DMS153 treated with DMSO at 0.1 percent for 48 hours (cell line): ENCODE measurements at regions not wholly inside any gene's neighbourhood (a gene's known extent, or its start where the extent isn't known, plus 50 kb on each side); places are given as distances from the start of the nearest gene placed in this dataset.

Experiments
- DNase-seq: peaks from one replicate; lab custom pipeline; 2025; ENCODE audit not compliant: unreplicated experiment; lab: John Stamatoyannopoulos, UW

- DNase-seq, result no peak
Measured at GRCh38 chr15:91471468-91471867, 371.4 kb downstream of the SV2B start.

DNA sequence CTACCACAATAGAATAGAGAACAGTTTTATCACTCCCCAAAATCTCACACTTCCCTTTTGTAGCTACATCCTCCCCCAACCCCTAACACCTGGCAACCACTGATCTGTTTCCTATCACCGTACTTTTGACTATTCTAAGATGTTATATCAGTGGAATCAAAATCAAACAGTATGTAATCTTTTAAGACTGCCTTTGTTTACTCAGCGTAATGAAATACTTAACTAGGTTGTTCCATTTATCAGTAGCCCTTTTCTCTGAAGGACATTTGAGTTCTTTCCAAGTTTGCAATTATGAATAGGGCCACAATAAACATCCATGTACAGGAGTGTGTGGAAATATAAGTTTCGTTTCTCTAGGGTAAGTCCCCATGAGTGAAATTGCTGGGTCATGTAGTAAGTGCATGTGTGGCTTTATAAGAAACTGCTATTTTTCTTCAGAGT lies 372.3 kb downstream of the SV2B start:
- DNase-seq, result no peak

DNA sequence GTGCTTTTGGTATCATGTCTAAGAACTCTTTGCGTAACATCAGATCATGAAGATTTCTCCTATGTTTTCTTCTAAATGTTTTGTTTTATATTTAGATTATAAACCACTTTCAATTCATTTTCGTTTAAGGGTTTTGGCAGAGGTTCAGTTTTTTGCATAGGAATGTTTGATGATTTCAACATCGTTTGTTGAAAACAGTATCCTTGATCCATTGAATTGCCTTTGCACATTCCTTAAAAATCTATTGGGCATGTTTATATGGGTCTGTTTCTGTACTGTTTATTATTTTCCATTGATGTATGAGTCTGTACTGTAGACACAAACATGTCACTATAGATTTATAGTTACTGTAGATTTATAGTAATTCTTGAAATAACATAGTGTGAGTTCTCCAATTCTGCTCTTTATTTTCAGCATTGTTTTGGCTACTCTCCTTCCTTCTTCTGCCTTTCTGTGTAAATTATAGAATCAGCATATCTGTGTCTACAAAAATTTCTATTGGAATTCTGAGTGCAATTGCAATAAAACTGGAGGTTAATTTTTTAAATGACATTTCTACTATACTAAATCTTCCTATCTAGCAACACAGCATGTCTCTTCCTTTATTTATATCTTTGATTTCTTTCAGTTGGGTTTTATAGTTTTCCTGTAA lies 374.0 kb downstream of the SV2B start:
- no peak for DNase-seq

DNA sequence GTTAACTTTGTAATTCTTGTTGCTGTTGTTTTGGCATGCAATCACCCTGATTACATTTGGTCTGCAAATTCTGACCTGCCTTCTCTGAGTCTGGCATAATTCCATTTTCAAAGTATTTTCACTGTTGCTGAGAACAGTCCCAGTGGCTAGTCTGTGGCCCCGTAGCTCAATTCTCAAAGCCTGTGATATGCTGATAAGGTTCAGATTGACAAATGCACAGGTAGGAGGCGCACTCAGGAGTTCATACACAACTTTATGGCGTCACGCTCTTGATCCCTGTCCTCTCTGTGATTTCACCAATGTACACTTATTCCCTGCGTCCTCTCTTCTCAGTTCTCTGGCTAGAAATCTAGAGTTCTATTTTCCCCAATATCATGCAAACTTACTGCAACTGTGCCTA lies 376.6 kb upstream of the SLCO3A1 start:
- no peak for DNase-seq

DNA sequence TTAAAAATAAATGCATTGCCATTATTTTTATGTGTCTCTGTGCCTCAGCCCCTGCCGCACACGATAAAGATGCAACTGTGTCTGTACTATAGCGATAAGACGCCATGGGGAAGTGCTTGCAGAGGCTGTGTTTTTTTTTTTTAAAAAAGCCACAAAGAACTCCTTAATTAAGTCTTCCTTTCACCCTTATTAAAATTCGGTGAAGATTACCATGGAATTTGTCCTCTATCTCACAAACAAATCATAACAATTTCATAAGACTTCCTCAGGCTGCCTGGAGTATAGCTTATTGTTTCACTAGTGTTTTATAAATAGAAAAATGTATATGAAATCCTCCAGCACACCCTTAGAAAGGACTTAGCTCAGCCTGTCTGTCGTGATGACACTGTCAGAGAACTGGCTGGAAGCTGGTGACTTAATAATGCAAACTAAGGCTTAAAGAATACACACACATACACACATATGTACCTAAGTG lies 374.8 kb upstream of the SLCO3A1 start:
- DNase-seq, result no peak

DNA sequence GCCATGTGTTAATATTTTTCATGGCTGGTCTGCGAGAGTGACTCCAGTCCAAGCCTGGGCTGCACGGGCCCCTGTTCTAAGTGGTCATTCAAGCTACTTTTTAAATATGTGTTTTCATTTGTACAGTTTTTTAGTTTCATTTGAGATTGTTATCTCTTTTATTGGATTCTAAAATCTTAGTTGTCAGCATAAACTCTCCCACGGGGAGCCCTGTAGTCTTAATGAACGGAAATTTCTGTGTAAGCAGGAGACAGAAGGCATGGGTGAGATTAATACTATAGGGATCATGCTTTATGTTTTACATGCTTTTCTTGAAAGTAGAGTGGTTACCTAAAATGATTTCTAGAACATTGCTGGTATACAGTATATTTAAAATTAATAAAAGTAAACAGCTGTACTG lies 373.1 kb upstream of the SLCO3A1 start:
- DNase-seq, result no peak

DNA sequence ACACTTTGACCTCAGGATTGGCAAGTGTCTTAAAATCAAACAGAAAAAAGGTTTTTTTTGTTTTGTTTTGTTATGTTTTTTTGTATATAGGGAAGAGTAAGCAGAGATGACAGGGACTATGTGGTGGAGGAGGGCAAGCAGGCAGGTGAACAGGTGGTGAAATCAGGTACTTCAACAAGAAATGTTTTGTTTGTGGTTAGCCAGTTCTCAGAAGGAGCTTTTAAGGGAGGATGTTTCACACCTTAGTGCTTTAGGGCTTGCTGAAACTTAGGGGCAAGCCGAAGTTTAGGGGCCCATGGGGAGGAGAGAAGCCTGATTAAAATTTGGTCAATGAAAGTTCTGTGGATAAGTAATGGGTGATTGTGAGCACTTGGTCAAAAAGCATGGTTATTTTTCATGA lies 370.7 kb upstream of the SLCO3A1 start:
- DNase-seq, result no peak

DNA sequence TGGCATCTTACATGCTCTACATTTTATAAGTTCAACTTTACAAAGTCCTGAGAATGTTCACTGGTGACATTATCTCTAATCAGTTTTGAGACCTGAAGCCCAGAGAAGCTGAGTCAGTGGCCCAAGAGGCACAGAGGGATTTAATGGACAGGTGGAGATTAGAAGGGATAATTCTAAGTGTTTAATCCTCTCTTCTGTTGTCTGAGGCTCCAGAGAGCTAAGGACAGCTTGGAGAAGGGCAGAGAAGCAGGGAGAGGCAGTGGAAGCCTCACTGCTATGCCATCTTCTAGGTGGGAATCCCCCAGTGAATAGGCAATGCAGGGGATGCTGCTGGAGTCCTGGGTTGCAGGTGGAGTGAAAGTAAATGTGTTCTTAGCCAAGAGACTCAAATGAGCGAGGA lies 369.4 kb upstream of the SLCO3A1 start:
- DNase-seq, result no peak

DNA sequence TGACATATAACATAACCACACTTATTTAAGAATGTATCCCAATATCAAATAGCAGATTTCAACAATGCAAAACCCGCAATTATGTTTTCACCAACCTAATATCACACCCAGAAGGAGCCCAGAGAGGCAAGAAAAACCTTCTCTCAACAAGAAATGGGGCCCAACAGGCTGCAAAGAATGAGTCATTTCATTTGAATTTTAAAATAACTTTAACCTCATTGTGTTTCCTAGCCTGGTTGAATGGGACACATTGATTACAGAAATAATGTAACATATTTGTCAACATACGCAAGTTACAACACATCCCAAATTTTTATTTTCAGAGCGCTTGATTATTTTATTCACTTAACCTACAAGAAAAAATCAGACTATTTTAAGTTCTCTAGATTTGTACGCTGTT lies 365.1 kb upstream of the SLCO3A1 start:
- DNase-seq, result no peak

DNA sequence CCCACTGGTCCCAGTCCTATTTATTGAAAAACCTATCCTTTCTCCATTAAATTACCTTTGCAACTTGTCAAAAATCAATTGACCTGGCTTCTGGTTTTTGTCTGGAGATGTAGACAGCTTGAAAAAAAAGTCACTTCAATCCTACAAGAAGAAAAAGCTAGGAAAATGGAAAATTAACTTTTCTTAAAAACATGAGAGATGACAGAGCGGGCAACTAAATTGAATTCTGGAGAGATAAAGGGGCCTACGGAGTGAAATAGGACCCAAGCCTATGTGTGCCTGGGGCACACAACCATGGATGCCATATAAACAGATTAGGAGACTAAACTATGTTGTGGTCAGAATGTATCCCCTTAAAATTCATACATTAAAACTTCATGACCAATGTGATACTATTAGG lies 363.3 kb upstream of the SLCO3A1 start:
- no peak for DNase-seq

DNA sequence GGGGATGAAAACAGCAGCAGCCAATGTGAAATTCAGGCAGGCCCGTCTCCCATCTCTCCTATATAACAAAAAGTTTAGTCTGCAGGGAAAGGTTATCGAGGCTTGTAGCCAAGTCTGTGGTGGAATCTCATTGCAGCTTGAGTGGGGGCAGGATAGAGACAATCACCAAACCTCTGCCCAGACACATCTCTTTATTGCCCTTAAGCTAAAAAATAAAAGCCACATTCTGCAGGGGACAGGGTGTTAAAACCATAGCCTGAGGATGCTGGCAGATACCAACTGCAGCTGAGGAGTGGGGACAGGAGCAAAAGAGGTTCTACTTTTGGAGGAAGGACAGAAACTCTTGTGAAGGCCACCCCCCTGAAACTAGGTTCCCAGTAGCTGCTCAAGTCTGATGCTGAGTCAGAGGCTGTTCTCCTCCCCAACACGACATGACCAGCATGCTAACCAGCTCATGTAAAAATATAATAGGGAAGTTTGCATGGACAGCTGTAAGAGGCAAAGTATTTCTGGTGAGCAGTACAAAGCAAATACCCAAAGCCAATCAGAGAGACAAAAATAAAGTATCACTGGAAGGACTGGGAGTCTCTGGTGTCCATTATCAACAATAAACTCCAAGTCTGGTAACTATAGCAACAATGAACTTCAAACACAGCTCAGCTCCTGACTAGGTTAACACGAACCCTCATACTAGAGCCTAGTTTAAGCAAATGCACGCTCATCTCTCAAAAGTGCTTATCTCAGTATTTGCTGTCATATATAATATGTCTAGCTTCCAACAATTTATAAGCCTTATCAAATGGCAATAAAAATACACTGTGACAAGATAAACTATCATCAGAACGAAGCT lies 362.2 kb upstream of the SLCO3A1 start:
- DNase-seq, result no peak

DNA sequence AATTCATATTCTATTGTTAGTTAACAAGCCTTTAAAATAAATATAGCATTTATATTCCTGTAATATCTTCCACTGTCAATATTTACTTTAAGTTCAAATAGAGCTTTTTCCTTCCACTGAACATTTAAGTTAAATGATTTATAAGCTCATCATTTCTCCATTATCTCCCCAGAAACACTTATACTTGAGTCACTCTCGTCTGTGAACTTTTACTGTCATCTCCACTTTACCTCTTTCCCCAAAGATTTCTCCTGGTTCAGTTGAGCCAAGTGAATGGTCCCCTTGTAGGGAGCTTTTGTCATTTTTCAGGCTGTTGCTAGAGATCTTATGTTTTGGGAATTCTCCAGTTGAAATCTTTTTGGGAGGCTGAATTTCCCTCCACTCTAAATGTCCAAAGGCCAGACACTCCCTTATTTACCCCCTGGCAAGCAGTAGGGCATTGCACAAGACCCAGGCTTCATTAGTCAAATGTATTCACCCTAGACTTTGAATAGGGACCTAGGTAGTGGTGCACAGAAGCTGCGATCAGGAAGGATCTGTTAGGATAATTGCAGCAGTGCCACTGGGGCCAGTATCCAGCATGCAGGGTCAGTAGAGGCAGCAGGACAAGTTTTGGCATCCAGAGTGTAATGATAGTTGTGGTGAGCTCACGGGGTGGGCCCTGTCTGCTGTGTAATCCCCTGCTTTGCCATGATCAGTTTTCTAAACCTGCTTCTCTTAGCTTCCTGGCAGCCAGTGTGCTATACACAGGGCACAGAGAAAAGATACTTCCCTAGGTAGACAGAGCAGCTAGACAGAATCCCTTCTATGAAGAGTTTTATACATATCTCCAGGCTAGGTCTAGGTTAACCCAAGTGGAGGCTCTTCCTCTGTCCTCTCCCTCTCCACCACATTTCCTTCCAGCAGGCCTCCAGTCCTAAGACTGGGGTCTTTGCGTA lies 356.5 kb upstream of the SLCO3A1 start:
- no peak for DNase-seq

- no peak for DNase-seq
Measured at GRCh38 chr15:91498046-91498748, 355.3 kb upstream of the SLCO3A1 start.

- DNase-seq, result no peak
Measured at GRCh38 chr15:91498749-91499062, 354.8 kb upstream of the SLCO3A1 start.

- no peak for DNase-seq
Measured at GRCh38 chr15:91499774-91500383, 353.6 kb upstream of the SLCO3A1 start.

- no peak for DNase-seq
Measured at GRCh38 chr15:91508633-91509032, 344.9 kb upstream of the SLCO3A1 start.

DNA sequence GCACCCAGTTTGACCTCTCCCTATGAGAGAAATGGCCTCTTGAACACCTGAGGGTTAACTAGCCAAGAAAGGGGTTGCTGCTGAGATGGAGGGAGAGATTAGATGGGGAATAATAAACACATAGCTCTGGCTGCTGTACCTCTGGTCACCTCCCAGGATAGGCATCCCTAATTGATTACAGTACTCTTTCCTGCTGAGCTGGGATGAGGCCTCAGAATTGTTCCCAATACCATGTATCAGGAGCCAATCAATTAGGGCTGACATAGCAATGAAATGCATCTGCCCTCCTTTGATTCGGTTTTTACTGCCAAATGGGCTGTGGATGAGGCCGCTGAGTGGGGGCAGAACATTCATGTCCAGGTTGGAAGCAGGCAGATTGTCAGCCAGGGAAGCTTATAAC lies 339.4 kb upstream of the SLCO3A1 start:
- no peak for DNase-seq

DNA sequence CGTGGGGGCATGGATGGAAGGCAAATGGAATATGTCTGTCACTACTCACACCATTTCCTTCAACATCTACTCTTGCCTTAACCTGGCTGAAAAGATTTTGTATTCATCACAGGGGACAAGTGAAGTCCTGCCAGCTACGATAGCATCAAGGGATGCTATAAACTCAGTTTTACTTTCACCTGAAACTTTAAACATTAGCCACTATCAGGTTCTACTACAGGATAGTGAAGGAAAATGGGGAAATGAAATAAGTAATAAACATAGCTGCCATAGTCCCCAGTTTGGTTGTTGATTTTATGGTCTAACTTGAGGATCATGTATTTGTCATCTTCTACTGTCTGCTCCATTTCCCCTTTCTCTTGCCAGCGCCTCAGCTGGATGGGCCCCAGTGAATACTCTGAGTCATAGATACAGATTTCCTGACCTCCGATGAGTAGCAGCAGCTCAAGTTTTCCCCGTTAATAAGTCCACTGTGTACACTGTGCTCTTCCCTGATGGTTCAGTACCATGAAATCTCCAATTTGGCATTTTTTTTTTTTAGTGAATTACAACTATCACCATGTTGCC lies 338.2 kb upstream of the SLCO3A1 start:
- no peak for DNase-seq

DNA sequence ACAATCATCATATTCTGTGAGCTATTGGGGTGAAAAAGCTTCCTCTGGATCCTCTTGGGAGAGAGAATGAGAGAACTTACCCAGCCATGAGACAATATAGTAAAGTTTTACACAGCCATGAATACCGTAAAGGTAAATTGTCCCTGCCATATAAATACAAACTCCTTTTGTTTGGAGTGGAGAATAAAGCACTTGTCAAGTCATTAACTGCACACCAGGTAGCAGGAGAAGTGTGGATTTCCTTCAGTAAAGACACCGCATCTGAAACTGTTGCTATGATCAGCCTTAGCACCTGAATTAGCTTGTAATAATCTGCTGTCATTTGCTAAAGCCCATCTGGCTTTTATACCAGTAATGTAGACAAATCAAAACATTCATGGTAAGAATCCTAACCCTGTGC lies 336.6 kb upstream of the SLCO3A1 start:
- no peak for DNase-seq

DNA sequence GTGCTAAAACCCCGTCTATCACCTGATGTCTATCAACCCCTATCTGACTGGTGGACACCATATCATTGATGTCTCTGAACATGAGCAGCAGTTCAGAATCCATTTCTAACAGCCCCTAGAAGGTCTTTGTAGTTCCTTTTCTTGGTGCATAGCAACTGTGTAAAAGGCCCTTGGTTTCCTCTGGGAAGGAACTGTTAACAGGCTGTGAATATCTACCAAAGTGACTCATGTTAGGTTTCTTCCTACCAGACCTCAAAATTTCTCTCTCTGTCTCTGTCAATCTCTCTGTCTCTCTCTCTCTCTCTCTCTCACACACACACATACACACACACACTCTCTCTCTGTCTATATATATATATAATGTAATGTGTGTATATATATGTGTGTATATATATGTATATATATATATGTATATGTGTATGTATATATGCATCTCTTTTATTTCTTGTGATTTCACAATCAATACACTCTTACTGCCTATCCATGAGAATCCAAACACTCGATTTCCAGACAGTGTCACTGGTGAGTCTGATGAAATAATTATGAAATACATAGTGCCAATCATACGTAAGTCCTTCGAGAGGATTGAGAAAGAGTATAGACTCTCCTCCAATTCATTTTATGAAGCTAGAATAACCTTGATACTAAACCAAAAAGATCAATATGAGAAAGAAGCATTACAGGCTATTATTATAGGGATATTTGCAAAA lies 335.9 kb upstream of the SLCO3A1 start:
- DNase-seq, result no peak
